B cell (primary cell): ENCODE measurements at regions not wholly inside any gene's neighbourhood (a gene's known extent, or its start where the extent isn't known, plus 50 kb on each side); places are given as distances from the start of the nearest gene placed in this dataset.

Source experiments
- ATAC-seq: fragments of 200-7000 bp; cut with Tn5 transposase; one replicate; pipeline ENCODE4 v1.10.0; 2021; ENCODE audit warnings: low read depth, mild to moderate bottlenecking, moderate number of reproducible peaks, moderate library complexity
- CTCF ChIA-PET: fragments of 350-600 bp; sonication (Branson Sonifier 250); formaldehyde crosslinking; loops from one replicate; lab custom pipeline; 2021; ENCODE audit warnings: antibody characterized with exemption, inconsistent platforms; lab: Charles Lee
- POLR2A ChIA-PET: fragments of 350-600 bp; sonication (Branson Sonifier 250); formaldehyde crosslinking; loops from one replicate; lab custom pipeline; 2021; ENCODE audit warnings: antibody characterized with exemption; lab: Charles Lee
- DNase-seq: peaks from one replicate; pipeline ENCODE4 v3.0.0; 2013
- H2AFZ ChIP-seq: 2 replicates; pipeline ENCODE4 v1.6.1; 2012; ENCODE audit warnings: mild to moderate bottlenecking, low read depth, low read length; ENCODE audit not compliant: insufficient read depth, poor library complexity, severe bottlenecking
- H3K27ac ChIP-seq, 2 donors: 1 replicate in 1 of 2; 2 replicates in 1 of 2; pipeline ENCODE4 v1.5.1; 2012 to 2013; ENCODE audit warnings: low read length in 2 of 2, mild to moderate bottlenecking in 2 of 2, moderate library complexity in 1 of 2
- H3K27me3 ChIP-seq, 4 experiments: fragments of 200-600 bp in 1 of 4; sonication (generic) in 1 of 4; replicated peaks in 1 of 4; 1 replicate in 2 of 4; 2 replicates in 2 of 4; pipeline versions ENCODE4 v1.6.1 to v1.7.0; 2013 to 2016; ENCODE audit warnings: low read length in 3 of 4, mild to moderate bottlenecking in 2 of 4, mixed read lengths in 1 of 4, moderate library complexity in 1 of 4; ENCODE audit not compliant: insufficient read depth in 4 of 4, control insufficient read depth in 3 of 4; ENCODE audit errors: control extremely low read depth in 1 of 4
- H3K36me3 ChIP-seq, 2 experiments: replicated peaks in 1 of 2; 1 replicate in 1 of 2; 2 replicates in 1 of 2; pipeline versions ENCODE4 v1.6.1 to v1.7.1; 2013; ENCODE audit warnings: low read length in 1 of 2; ENCODE audit not compliant: insufficient read depth in 2 of 2, control insufficient read depth in 1 of 2; ENCODE audit errors: control extremely low read depth in 1 of 2, extremely low read depth in 1 of 2
- H3K4me1 ChIP-seq, 2 donors: fragments of 200-600 bp in 1 of 2; sonication (generic) in 1 of 2; 1 replicate in 1 of 2; 2 replicates in 1 of 2; pipeline versions ENCODE4 v1.5.1 to v1.6.1; 2013 to 2017; ENCODE audit warnings: low read length in 2 of 2; ENCODE audit not compliant: control insufficient read depth in 2 of 2, insufficient read depth in 2 of 2
- H3K4me2 ChIP-seq: replicated peaks from 2 replicates; pipeline ENCODE3; 2012; ENCODE audit warnings: mild to moderate bottlenecking, low read depth, low read length; ENCODE audit not compliant: poor library complexity, severe bottlenecking
- H3K4me3 ChIP-seq, 5 experiments: fragments of 200-600 bp in 1 of 5; sonication (generic) in 1 of 5; 1 replicate in 3 of 5; 2 replicates in 2 of 5; pipeline versions ENCODE4 v1.5.1 to v1.7.0; 2011 to 2016; ENCODE audit warnings: low read length in 4 of 5, mild to moderate bottlenecking in 4 of 5, low read depth in 2 of 5, control low read depth in 1 of 5, moderate library complexity in 1 of 5; ENCODE audit not compliant: insufficient read depth in 1 of 5; ENCODE audit errors: control extremely low read depth in 1 of 5, extremely low read depth in 1 of 5
- H3K79me2 ChIP-seq: fragments of 200-600 bp; sonication (generic); one replicate; pipeline ENCODE4 v1.6.0; 2016; ENCODE audit warnings: low read length; ENCODE audit not compliant: control insufficient read depth, insufficient read depth
- H3K9ac ChIP-seq: fragments of 200-600 bp; sonication (generic); 2 replicates; pipeline ENCODE4 v1.6.1; 2017; ENCODE audit warnings: mild to moderate bottlenecking, low read length, moderate library complexity
- H3K9me3 ChIP-seq, 3 donors: one replicate each; pipeline versions ENCODE4 v1.6.1 to v1.7.1; 2013; ENCODE audit warnings: low read length in 2 of 3; ENCODE audit not compliant: control insufficient read depth in 2 of 3, insufficient read depth in 1 of 3; ENCODE audit errors: control extremely low read depth in 1 of 3
- H4K20me1 ChIP-seq: 2 replicates; pipeline ENCODE4 v1.6.0; 2012; ENCODE audit warnings: mild to moderate bottlenecking, low read length; ENCODE audit not compliant: insufficient read depth, control insufficient read depth, poor library complexity, severe bottlenecking
- H3K27ac Mint-ChIP-seq: one replicate; pipeline ENCODE4 v1.8.0; 2021; ENCODE audit warnings: mixed read lengths
- H3K27me3 Mint-ChIP-seq: one replicate; pipeline ENCODE4 v1.8.0; 2021; ENCODE audit warnings: mixed read lengths
- H3K4me1 Mint-ChIP-seq: one replicate; pipeline ENCODE4 v1.8.0; 2021; ENCODE audit warnings: mixed read lengths
- H3K4me3 Mint-ChIP-seq: one replicate; pipeline ENCODE4 v1.8.0; 2021; ENCODE audit warnings: mixed read lengths
- H3K9me3 Mint-ChIP-seq: one replicate; pipeline ENCODE4 v1.8.0; 2022; ENCODE audit warnings: mixed read lengths; ENCODE audit not compliant: insufficient read depth
- EZH2 ChIP-seq: IDR thresholded peaks from 2 replicates; pipeline ENCODE4 v1.6.1; 2012; ENCODE audit warnings: borderline replicate concordance, low read depth, mild to moderate bottlenecking, moderate library complexity, low read length; ENCODE audit not compliant: insufficient read depth, poor library complexity, severe bottlenecking
- WGBS: methylation state at CpG from one replicate; pipeline ENCODE4 v1.1.5; 2013; ENCODE audit warnings: missing lambda C conversion rate; ENCODE audit not compliant: insufficient coverage; 5-methylcytosine and 5-hydroxymethylcytosine counted together
- intact Hi-C: fragments of 100-400 bp; cut with micrococcal nuclease; formaldehyde crosslinking; loops from one replicate; pipeline ENCODE4 v1.10.0; 2022
- TF ChIP-seq, protein P1 (sequence below): fragments of 200-600 bp; IDR thresholded peaks from one replicate; pipeline ENCODE4 v1.8.0; 2022; ENCODE audit warnings: antibody characterized with exemption, mild to moderate bottlenecking

DNA sequence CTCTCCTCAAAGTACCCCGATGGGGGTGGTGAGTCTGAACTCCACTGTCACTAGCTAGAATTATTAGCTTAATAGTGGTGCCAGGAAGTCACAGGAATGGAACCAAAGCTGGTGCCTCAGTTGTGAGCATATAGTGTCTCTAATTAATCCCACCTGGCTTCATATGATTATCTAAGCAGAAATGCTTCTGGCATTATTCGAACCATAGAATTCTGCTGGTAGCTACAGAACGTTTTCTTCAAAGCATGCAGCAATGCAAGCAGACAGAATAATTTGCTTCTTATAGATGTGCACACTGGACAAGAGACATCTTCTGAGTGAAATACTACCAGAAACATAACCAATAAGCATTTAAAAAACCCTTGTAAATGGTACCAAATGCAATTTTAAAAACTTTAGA lies 160.9 kb downstream of the IMPG2 start:
- H3K27ac Mint-ChIP-seq, result no peak overlapping the region
- 100% methylated on average over 2 of the region's 3 CpGs for WGBS

DNA sequence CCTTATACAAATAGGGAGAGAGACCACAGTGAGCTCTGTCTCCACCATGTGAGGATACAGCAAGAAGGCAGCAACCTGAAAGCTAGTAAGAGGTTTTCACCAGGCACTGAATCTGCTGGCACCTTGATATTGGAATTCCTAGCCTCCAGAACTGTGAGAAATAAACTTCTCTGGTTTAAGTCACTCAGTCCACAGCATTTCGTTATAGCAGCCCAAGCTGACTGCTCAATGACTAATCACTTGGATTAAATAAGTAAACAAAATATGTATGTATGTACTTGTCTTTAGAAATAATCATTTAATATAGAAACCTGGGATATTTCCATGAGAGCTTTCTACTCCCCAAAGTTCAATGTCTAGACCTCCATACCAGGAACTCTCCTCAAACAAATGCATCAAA lies 162.0 kb downstream of the IMPG2 start:
- Histone ChIP-seq H3K27ac (no peak overlapping the region), H3K4me3 (no peak overlapping the region), H3K9ac (no peak overlapping the region), H3K36me3 (no peaks in the 10 kb centered on the region), H3K9me3 (no peaks in the 10 kb centered on the region), H2AFZ (no peak overlapping the region), H3K79me2 (no peaks in the 10 kb centered on the region), H3K4me2 (no peak overlapping the region), H4K20me1 (no peaks in the 10 kb centered on the region), H3K4me1 (no peaks in the 10 kb centered on the region), H3K27me3 (peaks cover 0 to 3% (median 0%) of the 10 kb centered on the region in 4 experiments)
- TF ChIP-seq, protein P1, sequence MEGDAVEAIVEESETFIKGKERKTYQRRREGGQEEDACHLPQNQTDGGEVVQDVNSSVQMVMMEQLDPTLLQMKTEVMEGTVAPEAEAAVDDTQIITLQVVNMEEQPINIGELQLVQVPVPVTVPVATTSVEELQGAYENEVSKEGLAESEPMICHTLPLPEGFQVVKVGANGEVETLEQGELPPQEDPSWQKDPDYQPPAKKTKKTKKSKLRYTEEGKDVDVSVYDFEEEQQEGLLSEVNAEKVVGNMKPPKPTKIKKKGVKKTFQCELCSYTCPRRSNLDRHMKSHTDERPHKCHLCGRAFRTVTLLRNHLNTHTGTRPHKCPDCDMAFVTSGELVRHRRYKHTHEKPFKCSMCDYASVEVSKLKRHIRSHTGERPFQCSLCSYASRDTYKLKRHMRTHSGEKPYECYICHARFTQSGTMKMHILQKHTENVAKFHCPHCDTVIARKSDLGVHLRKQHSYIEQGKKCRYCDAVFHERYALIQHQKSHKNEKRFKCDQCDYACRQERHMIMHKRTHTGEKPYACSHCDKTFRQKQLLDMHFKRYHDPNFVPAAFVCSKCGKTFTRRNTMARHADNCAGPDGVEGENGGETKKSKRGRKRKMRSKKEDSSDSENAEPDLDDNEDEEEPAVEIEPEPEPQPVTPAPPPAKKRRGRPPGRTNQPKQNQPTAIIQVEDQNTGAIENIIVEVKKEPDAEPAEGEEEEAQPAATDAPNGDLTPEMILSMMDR, result no peak
- no peak for TF ChIP-seq EZH2
- CTCF ChIA-PET, result no interaction called here
- Mint-ChIP-seq H3K9me3 (no peaks in the 10 kb centered on the region), H3K4me3 (no peak overlapping the region), H3K27me3 (peaks cover 6% of the 10 kb centered on the region), H3K27ac (no peak overlapping the region), H3K4me1 (no peaks in the 10 kb centered on the region)
- POLR2A ChIA-PET, result no interaction called here
- WGBS, result no CpG with 5 or more reads among the region's 1 CpG
- no peak for DNase-seq
- intact Hi-C loops, result no loop called here
- ATAC-seq, result no peak

More for the DNA sequence above, 160.9 kb downstream of the IMPG2 start:
- H3K9me3 ChIP-seq, result no peaks in the 10 kb centered on the region
- H4K20me1 ChIP-seq, result no peaks in the 10 kb centered on the region
- H3K4me3 ChIP-seq, result no peak overlapping the region
- Mint-ChIP-seq H3K9me3 (no peaks in the 10 kb centered on the region), H3K27me3 (peaks cover 5% of the 10 kb centered on the region), H3K4me3 (no peak overlapping the region), H3K4me1 (no peaks in the 10 kb centered on the region)
- H3K4me2 ChIP-seq, result no peak overlapping the region
- ChIA-PET CTCF (no interaction called here), POLR2A (no interaction called here)
- H3K79me2 ChIP-seq, result no peaks in the 10 kb centered on the region
- no peak for DNase-seq
- H3K27ac ChIP-seq, result no peak overlapping the region
- intact Hi-C loops, result no loop called here
- H3K4me1 ChIP-seq, result no peaks in the 10 kb centered on the region
- peaks cover 0 to 3% (median 0%) of the 10 kb centered on the region in 4 experiments for H3K27me3 ChIP-seq
- no peak overlapping the region for H2AFZ ChIP-seq
- no peak for ATAC-seq
- TF ChIP-seq, protein P1, result no peak
- TF ChIP-seq EZH2, result no peak
- no peak overlapping the region for H3K9ac ChIP-seq
- no peaks in the 10 kb centered on the region for H3K36me3 ChIP-seq
